Fibroblast of villous mesenchyme (primary cell): ENCODE measurements at regions not wholly inside any gene's neighbourhood (a gene's known extent, or its start where the extent isn't known, plus 50 kb on each side); places are given as distances from the start of the nearest gene placed in this dataset.

Experiments
- DNase-seq: peaks from one replicate; pipeline ENCODE4 v3.0.0-alpha.2; 2010; ENCODE audit warnings: low read depth
- H3K4me3 ChIP-seq: 2 replicates; pipeline ENCODE4 v1.5.1; 2011; ENCODE audit warnings: low read depth, mild to moderate bottlenecking, low read length
- TF ChIP-seq, protein P1 (sequence below): IDR thresholded peaks from 2 replicates; pipeline ENCODE4 v1.5.1; 2012; ENCODE audit warnings: low read depth, mild to moderate bottlenecking, low read length; ENCODE audit not compliant: insufficient read depth

- TF ChIP-seq, protein P1, sequence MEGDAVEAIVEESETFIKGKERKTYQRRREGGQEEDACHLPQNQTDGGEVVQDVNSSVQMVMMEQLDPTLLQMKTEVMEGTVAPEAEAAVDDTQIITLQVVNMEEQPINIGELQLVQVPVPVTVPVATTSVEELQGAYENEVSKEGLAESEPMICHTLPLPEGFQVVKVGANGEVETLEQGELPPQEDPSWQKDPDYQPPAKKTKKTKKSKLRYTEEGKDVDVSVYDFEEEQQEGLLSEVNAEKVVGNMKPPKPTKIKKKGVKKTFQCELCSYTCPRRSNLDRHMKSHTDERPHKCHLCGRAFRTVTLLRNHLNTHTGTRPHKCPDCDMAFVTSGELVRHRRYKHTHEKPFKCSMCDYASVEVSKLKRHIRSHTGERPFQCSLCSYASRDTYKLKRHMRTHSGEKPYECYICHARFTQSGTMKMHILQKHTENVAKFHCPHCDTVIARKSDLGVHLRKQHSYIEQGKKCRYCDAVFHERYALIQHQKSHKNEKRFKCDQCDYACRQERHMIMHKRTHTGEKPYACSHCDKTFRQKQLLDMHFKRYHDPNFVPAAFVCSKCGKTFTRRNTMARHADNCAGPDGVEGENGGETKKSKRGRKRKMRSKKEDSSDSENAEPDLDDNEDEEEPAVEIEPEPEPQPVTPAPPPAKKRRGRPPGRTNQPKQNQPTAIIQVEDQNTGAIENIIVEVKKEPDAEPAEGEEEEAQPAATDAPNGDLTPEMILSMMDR, result no peak
- no peak overlapping the region for H3K4me3 ChIP-seq
- DNase-seq, result no peak
These were observed 624.9 kb upstream of the FTMT start for GRCh38 chr5:121226765-121227164.

DNA sequence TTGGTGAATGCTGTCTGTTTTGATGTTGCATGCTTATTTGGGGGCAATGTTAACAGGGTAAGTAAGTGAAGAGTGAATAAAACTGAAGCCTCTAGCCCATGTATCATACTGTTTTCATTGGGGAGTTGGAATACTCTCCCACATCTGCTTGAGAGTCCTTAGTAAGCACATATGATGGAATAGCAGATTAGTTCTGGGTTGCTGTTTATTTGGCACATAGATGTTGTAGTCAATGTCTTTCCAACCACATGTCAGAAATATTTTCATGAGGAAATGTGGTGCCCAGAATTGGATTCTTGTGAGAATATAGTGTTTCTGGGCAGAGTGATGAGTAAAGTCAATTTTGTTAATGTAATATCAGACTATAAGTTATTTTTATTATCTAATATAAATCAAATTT is 611.7 kb upstream of the FTMT start:
- H3K4me3 ChIP-seq, result no peak overlapping the region
- no peak for DNase-seq
- TF ChIP-seq, protein P1, result no peak

GRCh38 chr5:121246971-121247370 is 604.7 kb upstream of the FTMT start:
- DNase-seq, result no peak
- no peak overlapping the region for H3K4me3 ChIP-seq
- TF ChIP-seq, protein P1, result no peak

DNA sequence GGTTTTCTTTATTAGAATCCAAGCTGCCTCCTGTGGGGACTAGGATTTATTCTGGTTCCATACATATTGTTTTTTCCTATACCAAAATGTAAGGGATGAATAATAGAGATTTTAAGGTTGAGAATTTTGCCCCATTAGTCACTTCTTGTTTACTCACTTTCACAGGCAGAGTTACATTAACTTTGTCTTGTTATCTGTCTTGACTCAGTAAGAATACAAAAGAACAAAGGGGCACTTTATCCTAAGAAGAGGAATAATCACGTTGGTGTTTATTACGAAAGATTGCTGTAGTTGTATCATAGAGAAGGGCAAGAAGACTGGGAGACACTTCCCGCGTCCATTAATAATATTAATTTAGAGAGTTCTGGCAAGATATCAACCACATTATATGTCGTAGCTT is 599.7 kb upstream of the FTMT start:
- DNase-seq, result no peak
- TF ChIP-seq, protein P1, result no peak
- H3K4me3 ChIP-seq, result no peak overlapping the region

DNA sequence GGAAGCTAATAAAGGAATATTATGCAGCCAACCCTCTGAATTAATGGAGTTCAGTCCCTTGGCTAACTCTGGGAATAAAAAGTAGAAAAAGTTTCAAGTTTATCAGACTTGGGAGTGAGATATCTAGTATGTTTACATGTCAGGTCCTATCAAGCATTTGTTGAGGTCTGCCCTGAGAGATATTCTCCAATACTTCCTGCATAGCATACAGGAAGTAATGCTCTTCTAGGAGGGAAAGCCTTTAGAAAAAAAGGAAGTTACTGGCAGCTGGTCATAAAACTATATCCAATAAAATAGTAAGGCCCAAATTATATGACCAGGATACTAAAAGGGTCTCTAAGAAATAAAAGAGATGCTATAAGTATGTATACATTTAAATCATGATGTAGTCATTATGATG is 594.1 kb upstream of the FTMT start:
- H3K4me3 ChIP-seq, result no peak overlapping the region
- DNase-seq, result no peak
- TF ChIP-seq, protein P1, result no peak

DNA sequence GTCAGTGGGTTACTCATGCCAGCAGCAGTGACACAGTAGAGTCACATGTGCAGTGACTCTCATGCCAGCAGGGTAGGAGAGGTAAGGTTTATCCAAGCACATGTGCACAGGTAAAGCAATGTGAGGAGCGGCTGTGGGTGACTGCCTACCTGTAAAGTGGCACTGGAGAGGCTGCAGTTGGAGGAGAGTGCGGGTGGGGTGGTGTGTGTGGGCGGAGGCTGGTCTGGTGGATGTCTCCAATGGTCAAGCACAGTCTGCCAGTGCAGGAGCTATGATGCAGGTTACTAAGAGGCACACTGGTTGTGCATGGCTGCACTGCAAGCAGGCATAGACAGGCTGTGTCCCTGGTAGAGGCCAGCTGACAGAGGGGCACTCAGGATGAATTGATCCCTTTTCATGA is 588.2 kb upstream of the FTMT start:
- TF ChIP-seq, protein P1, result no peak
- no peak for DNase-seq
- no peak overlapping the region for H3K4me3 ChIP-seq

DNA sequence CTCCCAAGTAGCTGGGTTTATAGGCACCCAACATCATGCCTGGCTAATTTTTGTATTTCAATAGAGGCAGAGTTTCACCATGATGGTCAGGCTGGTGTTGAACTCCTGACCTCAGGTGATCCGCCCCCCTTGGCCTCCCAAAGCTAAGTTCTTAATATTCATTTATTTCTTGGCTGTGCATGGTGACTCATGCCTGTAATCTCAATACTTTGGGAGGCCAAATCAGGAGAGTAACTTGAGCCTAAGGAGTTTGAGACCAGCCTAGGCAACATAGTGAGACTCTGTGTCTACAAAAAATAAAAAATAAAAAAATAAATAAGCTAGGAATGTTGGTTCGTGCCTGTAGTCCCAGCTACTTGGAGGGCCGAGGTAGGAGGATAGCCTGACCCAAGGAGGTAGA is 587.1 kb upstream of the FTMT start:
- no peak overlapping the region for H3K4me3 ChIP-seq
- TF ChIP-seq, protein P1, result no peak
- no peak for DNase-seq
